ENCODE measurements at regions not wholly inside any gene's neighbourhood (a gene's known extent, or its start where the extent isn't known, plus 50 kb on each side); places are given as distances from the start of the nearest gene placed in this dataset.

- no peaks in the 10 kb centered on the region for H4K20me1 ChIP-seq (ENCODE audit: control insufficient read depth, extremely low read depth, insufficient read depth, low read length)
- no peaks in the 10 kb centered on the region for H3K9me1 ChIP-seq (ENCODE audit: control insufficient read depth, extremely low read depth, insufficient read depth, low read length)
- H3K36me3 ChIP-seq (ENCODE audit: control insufficient read depth in 2 of 2, extremely low read depth in 1 of 2, insufficient read depth in 2 of 2, low read length in 2 of 2): no peaks in the 10 kb centered on the region
- no peak overlapping the region for H3K4me3 ChIP-seq (ENCODE audit: control insufficient read depth in 2 of 3, extremely low read depth in 1 of 3, insufficient read depth in 2 of 3, low read depth in 1 of 3, low read length in 3 of 3)
- no peak overlapping the region for H3K4me2 ChIP-seq (ENCODE audit: control insufficient read depth, extremely low read depth, insufficient read depth, low read depth, low read length)
- FAIRE-seq (no peak), DNase-seq (ENCODE audit: low read depth, low spot score) (no peak)
- H3K79me2 ChIP-seq (ENCODE audit: control insufficient read depth, insufficient read depth, low read length): no peaks in the 10 kb centered on the region
- no peaks in the 10 kb centered on the region for H3K9me3 ChIP-seq (ENCODE audit: control insufficient read depth, low read depth, low read length)
- no peak overlapping the region for H3K27ac ChIP-seq (ENCODE audit: control insufficient read depth, insufficient read depth, low read length)
- H2AFZ ChIP-seq (ENCODE audit: control insufficient read depth, low read length): no peak overlapping the region
- no peak for TF ChIP-seq CTCF (optimal IDR thresholded peaks at IDR 0.05 in 1 of 3, IDR thresholded peaks at IDR 0.05 in 1 of 3, conservative IDR thresholded peaks at IDR 0.05 in 1 of 3; ENCODE audit: extremely low read depth in 1 of 3, insufficient read depth in 2 of 3, low read length in 3 of 3)
- no peak for TF ChIP-seq EZH2 (IDR thresholded peaks at IDR 0.05; ENCODE audit: low read length)
- no peak overlapping the region for H3K9ac ChIP-seq (ENCODE audit: control insufficient read depth, extremely low read depth, insufficient read depth, low read length)
- no peaks in the 10 kb centered on the region for H3K27me3 ChIP-seq (ENCODE audit: control insufficient read depth, extremely low read depth, insufficient read depth, low read length)
- dilution Hi-C loops (cut with MboI; ENCODE audit: extremely low pct_ligation_motif_present, low sequenced_read_pairs): no loop called here
- H3K4me1 ChIP-seq (ENCODE audit: control insufficient read depth, extremely low read depth, insufficient read depth, low read length): peaks cover 9% of the 10 kb centered on the region
Observed at GRCh38 chr2:234724850-234725249, 227.0 kb upstream of the SH3BP4 start.

- TF ChIP-seq CTCF (optimal IDR thresholded peaks at IDR 0.05 in 1 of 3, IDR thresholded peaks at IDR 0.05 in 1 of 3, conservative IDR thresholded peaks at IDR 0.05 in 1 of 3; ENCODE audit: extremely low read depth in 1 of 3, insufficient read depth in 2 of 3, low read length in 3 of 3): no peak
- no peak for TF ChIP-seq EZH2 (IDR thresholded peaks at IDR 0.05; ENCODE audit: low read length)
- no peak overlapping the region for H3K9ac ChIP-seq (ENCODE audit: control insufficient read depth, extremely low read depth, insufficient read depth, low read length)
- H3K79me2 ChIP-seq (ENCODE audit: control insufficient read depth, insufficient read depth, low read length): no peaks in the 10 kb centered on the region
- H3K4me3 ChIP-seq (ENCODE audit: control insufficient read depth in 2 of 3, extremely low read depth in 1 of 3, insufficient read depth in 2 of 3, low read depth in 1 of 3, low read length in 3 of 3): no peak overlapping the region
- no peak for FAIRE-seq
- H4K20me1 ChIP-seq (ENCODE audit: control insufficient read depth, extremely low read depth, insufficient read depth, low read length): no peaks in the 10 kb centered on the region
- no peaks in the 10 kb centered on the region for H3K36me3 ChIP-seq (ENCODE audit: control insufficient read depth in 2 of 2, extremely low read depth in 1 of 2, insufficient read depth in 2 of 2, low read length in 2 of 2)
- H3K27me3 ChIP-seq (ENCODE audit: control insufficient read depth, extremely low read depth, insufficient read depth, low read length): no peaks in the 10 kb centered on the region
- H3K27ac ChIP-seq (ENCODE audit: control insufficient read depth, insufficient read depth, low read length): no peak overlapping the region
- H3K9me1 ChIP-seq (ENCODE audit: control insufficient read depth, extremely low read depth, insufficient read depth, low read length): no peaks in the 10 kb centered on the region
- no peaks in the 10 kb centered on the region for H3K9me3 ChIP-seq (ENCODE audit: control insufficient read depth, low read depth, low read length)
- DNase-seq (ENCODE audit: low read depth, low spot score): no peak
- dilution Hi-C loops (cut with MboI; ENCODE audit: extremely low pct_ligation_motif_present, low sequenced_read_pairs): no loop called here
- no peak overlapping the region for H3K4me2 ChIP-seq (ENCODE audit: control insufficient read depth, extremely low read depth, insufficient read depth, low read depth, low read length)
- peaks cover 9% of the 10 kb centered on the region for H3K4me1 ChIP-seq (ENCODE audit: control insufficient read depth, extremely low read depth, insufficient read depth, low read length)
- no peak overlapping the region for H2AFZ ChIP-seq (ENCODE audit: control insufficient read depth, low read length)
Observed at GRCh38 chr2:234723400-234723799, 226.5 kb upstream of the ARL4C start.

Measured in keratinocyte (primary cell).